Choroid plexus epithelial cell (primary cell): ENCODE measurements at regions not wholly inside any gene's neighbourhood (a gene's known extent, or its start where the extent isn't known, plus 50 kb on each side); places are given as distances from the start of the nearest gene placed in this dataset.

Experiments
- DNase-seq: peaks from one replicate; pipeline ENCODE4 v3.0.0-alpha.2; 2010; ENCODE audit warnings: low read depth
- H3K4me3 ChIP-seq: 2 replicates; pipeline ENCODE4 v1.5.1; 2011; ENCODE audit warnings: low read depth, mild to moderate bottlenecking, control low read depth, low read length, moderate library complexity
- CTCF ChIP-seq: conservative IDR thresholded peaks from 2 replicates; pipeline ENCODE4 v1.5.1; 2011; ENCODE audit warnings: low read depth, mild to moderate bottlenecking, control low read depth, inconsistent platforms, low read length, moderate library complexity

- no peak overlapping the region for H3K4me3 ChIP-seq
- no peak for TF ChIP-seq CTCF
- peak; percentile 87 for DNase-seq
Observed at GRCh38 chr15:39511000-39511915, 69.6 kb upstream of the THBS1 start.

DNA sequence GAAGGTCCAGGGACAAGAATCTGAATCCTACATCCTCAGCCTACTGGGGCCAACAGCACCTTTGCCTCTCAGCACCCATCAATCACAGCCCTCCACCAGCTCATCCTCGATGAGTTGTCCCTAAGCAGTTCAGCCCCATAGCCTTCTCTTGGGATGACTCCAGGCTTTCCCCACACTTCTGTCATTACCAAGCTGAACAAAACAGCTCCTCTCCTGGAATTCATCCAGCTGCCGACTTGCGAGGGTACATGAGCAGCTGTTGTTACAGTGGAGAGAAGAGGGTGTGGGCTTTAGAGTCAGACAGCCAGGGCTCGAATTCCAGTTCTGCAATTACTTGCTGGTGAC is 69.0 kb upstream of the THBS1 start:
- TF ChIP-seq CTCF: no peak
- no peak overlapping the region for H3K4me3 ChIP-seq
- DNase-seq: peak; percentile 74

GRCh38 chr15:39512643-39513042 is 68.2 kb upstream of the THBS1 start:
- no peak overlapping the region for H3K4me3 ChIP-seq
- peak; percentile 8 for TF ChIP-seq CTCF
- DNase-seq: no peak

GRCh38 chr15:39513936-39514335 is 66.9 kb upstream of the THBS1 start:
- no peak for DNase-seq
- TF ChIP-seq CTCF: no peak
- no peak overlapping the region for H3K4me3 ChIP-seq

- no peak overlapping the region for H3K4me3 ChIP-seq
- TF ChIP-seq CTCF: no peak
- DNase-seq: no peak
Observed at GRCh38 chr15:39514933-39515332, 65.9 kb upstream of the THBS1 start.

DNA sequence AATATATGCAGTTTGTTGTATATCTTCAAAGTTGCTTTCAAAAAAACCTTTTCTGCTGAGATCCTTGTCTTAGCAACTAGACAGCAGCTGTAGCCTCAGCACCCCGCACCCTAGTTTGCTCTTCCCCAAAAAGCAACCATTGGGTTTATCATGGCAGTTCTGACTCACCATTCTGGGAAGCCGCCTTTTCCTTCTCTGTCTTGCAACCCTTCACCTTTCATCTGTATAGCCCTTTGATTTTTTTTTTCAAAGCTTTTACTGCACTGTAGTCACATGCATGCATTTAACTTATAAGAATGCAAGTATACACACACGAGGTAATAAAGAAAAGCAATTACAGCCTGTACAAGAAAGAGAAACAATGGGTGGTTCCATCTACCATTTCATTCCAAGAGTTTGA is 65.1 kb upstream of the THBS1 start:
- no peak for TF ChIP-seq CTCF
- no peak for DNase-seq
- no peak overlapping the region for H3K4me3 ChIP-seq
